GM13976 (cell line): ENCODE measurements at regions not wholly inside any gene's neighbourhood (a gene's known extent, or its start where the extent isn't known, plus 50 kb on each side); places are given as distances from the start of the nearest gene placed in this dataset.

Experiments
- DNase-seq: peaks from one replicate; pipeline ENCODE4 v3.0.0; 2012; ENCODE audit warnings: low spot score
- in situ Hi-C: fragments of 300-500 bp; cut with MboI; formaldehyde crosslinking; loops from one replicate; pipeline ENCODE4 v1.12.0; 2022; ENCODE audit warnings: low sequenced_read_pairs, mixed read lengths, inconsistent platforms; ENCODE audit not compliant: unreplicated experiment
- TF ChIP-seq, protein P1 (sequence below): IDR thresholded peaks from 2 replicates; pipeline ENCODE4 v1.5.1; 2012; ENCODE audit warnings: borderline replicate concordance, mild to moderate bottlenecking; ENCODE audit not compliant: insufficient read depth; ENCODE audit errors: extremely low read depth, missing control alignments, control extremely low read depth

DNA sequence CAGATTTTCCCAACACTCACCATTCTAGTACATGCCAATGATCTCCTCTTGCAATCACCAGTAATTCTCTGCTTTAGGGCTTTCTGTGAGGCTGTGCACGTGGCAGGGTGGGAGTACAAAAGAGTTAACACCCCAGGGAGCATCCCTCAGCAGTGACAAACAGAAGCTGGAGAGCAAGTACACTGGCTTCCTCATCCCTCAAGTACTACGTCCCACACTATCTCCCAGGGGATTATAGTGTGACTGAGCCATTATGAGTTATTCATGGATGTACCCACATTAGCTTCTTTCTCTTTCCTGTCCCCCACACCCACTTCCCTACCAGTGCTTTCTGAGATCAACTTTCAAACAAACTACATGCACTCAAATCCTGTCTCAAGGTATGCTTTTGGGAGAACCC is 1216.5 kb upstream of the AUTS2 start:
- in situ Hi-C loops, result no loop called here
- TF ChIP-seq, protein P1, sequence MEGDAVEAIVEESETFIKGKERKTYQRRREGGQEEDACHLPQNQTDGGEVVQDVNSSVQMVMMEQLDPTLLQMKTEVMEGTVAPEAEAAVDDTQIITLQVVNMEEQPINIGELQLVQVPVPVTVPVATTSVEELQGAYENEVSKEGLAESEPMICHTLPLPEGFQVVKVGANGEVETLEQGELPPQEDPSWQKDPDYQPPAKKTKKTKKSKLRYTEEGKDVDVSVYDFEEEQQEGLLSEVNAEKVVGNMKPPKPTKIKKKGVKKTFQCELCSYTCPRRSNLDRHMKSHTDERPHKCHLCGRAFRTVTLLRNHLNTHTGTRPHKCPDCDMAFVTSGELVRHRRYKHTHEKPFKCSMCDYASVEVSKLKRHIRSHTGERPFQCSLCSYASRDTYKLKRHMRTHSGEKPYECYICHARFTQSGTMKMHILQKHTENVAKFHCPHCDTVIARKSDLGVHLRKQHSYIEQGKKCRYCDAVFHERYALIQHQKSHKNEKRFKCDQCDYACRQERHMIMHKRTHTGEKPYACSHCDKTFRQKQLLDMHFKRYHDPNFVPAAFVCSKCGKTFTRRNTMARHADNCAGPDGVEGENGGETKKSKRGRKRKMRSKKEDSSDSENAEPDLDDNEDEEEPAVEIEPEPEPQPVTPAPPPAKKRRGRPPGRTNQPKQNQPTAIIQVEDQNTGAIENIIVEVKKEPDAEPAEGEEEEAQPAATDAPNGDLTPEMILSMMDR, result no peak

DNA sequence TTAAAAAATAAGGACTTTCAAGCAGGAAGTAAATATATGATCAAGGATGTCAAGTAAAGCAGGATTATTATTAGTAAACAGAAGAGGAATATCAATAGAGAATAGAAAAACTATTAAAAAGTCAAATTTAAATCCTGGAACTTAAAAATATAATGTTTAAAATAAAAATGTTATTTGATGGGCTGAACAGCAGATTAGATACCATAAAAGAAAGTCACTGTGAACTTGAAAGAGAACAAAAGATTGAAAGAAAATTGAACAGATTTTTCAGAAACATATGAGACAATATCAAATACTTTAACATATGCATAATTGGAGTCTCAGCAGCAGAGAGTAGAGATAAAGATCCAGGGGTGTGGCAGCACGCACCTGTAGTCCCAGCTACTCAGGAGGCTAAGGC is 1213.7 kb upstream of the AUTS2 start:
- in situ Hi-C loops, result no loop called here
- DNase-seq, result no peak
- TF ChIP-seq, protein P1, result no peak

More for the DNA sequence above, 1216.5 kb upstream of the AUTS2 start:
- no peak for DNase-seq

DNA sequence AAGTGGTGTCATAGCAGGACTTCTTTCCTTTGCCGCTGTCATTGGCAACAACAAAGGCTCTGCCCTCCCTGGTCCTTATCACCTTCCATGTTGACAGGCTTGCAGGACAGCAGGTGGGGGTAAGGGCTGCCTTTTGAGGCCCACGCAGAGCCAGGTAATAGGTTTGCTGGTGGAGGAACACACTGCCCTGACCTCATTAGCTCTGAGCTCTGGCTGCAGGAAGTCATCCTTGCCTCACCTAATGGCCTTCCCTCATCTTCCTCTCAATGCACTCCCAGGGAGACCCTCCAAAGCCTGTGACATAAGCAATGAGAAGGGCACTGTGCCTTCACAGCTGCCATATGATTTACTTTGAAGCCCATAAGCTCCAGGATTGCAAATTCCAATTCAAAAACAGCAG is 1205.2 kb upstream of the AUTS2 start:
- in situ Hi-C loops, result no loop called here
- DNase-seq, result no peak
- TF ChIP-seq, protein P1, result no peak

DNA sequence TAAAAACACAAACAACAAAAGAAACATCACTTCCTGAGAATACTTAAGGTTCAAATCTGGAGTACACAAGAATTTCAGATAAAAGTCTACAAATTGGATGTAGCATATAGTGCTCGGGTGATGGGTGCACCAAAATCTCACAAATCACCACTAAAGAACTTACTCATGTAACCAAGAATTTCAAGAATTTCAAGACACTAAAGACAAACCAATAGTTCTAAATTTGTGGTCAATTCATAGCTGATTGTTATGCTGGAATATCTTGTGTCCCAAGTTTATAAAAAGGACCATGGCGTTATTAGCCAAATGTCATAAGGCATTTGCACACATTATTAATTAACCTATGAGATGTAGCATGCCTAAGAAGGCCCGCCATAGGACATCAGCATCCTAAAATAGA is 1204.1 kb upstream of the AUTS2 start:
- DNase-seq, result no peak
- in situ Hi-C loops, result no loop called here
- TF ChIP-seq, protein P1, result no peak

DNA sequence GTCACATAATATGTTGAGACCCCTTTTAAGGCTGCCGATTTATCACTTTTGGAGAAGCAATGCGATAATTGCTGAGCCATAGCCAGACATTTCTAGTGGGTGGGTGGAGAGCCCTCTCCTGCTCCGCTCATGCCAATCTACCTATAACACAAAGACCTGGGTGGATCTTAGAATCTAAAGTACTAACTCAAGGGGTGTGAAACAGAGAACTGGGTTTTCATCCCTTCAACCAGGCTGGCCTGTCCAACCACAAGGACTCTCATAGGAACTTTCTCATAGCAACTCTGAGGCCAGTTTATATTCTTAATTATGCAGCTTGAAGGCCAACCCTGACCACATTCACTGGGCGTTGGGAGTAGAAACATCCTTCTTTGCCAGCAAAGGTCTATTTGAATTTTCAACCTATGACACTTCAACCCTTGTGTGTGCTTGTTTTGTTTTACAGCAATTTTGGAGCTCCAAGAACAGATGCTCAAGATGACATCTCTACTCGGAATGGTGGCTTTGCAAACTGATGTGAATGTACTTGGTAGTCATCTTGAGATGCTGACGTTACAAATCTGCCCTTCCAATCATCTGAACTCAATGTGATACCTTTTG is 1198.2 kb upstream of the AUTS2 start:
- in situ Hi-C loops, result no loop called here
- TF ChIP-seq, protein P1, result no peak
- DNase-seq, result no peak

DNA sequence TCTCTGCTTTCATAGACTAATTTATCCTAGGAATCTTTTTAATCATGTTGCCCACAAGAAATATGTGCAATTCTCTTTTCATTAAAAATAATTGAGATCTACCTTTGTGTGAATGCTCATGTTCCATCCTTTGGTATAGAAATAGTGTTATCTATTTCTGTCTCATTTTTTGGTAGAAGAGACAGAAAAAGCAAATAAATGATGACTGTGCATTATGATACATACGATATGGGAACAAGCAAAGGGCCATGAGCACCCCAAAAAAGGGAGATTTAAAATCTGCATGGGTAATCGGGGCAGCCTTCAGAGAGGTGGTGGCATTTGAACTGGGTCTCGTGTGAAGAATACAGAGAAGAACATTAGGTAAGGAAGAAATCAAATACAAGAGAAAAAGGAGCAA is 1197.5 kb upstream of the AUTS2 start:
- no peak for DNase-seq
- in situ Hi-C loops, result no loop called here
- TF ChIP-seq, protein P1, result no peak
